ENCODE measurements at regions not wholly inside any gene's neighbourhood (a gene's known extent, or its start where the extent isn't known, plus 50 kb on each side); places are given as distances from the start of the nearest gene placed in this dataset.

DNA sequence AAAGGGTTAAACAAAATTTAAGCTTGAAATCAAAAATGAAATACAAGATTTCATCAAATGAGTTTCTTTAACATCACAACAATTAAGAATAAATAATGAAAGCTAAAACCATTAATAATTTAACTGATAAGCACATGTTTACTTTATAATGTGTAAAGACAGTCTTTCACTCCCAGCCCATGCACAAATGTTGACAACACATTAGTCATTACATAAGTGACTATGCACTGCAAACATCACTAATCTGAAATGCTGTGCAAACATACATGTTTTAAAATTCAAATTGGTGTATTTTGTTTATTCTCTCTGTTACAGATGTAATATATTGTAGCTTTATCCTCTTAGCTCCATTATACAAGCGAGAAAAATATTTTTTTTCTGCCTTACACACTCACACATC lies 220.6 kb upstream of the CPXCR1 start:
- no peak for DNase-seq

DNA sequence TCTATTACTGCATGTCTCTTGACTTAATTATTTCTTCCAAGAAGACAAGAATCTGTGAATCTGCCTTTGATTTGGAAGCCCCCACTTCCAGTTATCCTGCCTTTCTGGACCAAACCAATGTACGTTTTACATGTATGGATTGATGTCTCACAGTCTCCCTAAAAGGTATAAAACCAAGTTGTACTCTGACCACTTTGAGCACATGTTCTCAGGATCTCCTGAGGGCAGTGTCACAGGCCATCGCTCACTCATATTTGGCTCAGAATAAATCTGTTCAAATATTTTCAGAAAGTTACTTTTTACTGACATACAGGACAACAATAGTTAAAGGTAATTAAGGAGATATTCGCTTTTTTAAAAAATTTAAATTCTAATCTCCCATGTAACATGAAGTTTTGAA lies 188.6 kb upstream of the CPXCR1 start:
- no peak for DNase-seq

DNA sequence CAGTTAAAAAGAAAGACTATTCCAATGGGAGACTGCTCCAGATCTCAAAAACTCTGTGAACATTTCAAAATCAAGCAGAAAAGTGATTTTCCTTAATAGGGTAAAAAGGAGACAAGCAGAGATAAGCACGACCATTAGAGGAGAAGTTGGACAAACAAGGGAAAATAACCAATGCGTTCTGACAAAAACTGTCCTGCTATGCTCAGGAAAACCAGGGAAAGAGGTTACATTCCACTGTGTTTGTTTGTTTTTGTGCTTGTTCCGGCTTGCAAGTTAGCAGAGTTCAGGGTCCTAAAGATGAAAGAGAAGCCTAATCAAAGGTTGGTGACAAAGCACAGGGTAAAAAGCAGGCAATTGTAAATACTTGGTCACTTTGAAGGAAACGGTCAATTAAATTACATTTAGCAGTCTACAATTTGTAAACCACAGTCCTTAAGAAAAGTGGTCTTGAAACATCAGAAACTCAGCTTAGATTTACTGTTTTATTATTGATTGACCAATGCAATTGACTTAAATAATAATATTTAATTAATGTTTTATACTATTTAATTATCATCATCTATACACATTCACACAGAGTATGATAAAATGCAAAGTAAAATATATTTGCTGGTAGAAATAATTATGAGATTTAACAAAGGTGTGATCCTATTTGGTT lies 186.2 kb upstream of the CPXCR1 start:
- DNase-seq, result no peak

DNA sequence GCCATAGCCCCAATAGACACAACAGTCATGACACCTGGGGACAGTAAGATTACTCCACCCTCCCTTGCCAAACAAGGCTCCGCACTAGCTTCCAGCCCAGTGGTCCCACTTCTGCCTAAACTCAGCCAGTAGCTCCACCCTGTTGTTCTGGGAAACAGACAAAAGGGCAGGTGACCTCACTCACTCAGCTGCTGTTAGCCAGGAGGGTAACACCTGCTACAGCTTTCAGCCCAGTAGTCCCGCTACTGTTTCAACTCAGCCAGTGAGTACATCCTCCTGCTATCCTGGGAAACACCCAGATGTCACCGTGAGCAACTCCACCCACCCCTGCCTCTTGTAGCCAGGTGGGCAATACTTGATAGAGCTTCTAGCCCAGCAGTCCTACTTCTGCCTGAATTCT lies 162.7 kb upstream of the CPXCR1 start:
- DNase-seq, result no peak

DNA sequence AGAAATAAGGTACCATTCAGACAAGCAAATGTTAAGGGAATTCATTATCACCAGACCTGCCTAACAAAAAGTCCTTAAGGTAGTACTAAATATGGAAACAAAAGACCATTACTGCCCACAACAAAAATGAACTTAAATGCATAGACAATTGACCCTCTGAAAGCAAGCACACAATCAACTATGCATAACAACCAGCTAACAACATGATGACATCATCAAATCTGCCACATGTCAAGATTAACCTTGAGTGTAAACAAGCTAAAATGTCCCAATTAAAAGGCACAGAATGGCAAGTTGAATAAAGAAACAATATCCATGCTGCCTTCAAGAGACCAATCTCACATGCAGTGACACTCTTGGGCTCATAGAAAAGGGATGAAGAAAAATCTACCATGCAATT lies 160.7 kb upstream of the CPXCR1 start:
- no peak for DNase-seq

DNA sequence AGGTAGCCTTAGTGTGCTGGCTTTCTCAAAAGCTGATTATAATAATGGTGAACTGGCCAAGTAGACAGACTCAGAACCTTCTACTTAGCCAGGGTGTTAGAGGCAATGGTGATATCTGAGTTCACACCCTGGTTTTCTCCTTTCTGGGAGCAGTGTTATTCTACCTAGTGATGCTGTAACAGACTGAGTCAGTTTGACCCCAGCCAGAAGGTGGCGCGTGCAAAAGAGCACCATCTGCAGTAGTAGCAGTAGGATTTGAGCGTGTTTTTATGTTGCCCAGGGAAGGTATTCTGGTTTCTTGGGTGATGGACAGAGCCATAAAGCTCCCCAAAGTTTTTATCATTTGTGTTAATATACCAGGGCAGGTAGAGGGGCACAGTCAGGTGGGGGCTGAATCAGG lies 143.8 kb upstream of the CPXCR1 start:
- DNase-seq, result no peak

DNA sequence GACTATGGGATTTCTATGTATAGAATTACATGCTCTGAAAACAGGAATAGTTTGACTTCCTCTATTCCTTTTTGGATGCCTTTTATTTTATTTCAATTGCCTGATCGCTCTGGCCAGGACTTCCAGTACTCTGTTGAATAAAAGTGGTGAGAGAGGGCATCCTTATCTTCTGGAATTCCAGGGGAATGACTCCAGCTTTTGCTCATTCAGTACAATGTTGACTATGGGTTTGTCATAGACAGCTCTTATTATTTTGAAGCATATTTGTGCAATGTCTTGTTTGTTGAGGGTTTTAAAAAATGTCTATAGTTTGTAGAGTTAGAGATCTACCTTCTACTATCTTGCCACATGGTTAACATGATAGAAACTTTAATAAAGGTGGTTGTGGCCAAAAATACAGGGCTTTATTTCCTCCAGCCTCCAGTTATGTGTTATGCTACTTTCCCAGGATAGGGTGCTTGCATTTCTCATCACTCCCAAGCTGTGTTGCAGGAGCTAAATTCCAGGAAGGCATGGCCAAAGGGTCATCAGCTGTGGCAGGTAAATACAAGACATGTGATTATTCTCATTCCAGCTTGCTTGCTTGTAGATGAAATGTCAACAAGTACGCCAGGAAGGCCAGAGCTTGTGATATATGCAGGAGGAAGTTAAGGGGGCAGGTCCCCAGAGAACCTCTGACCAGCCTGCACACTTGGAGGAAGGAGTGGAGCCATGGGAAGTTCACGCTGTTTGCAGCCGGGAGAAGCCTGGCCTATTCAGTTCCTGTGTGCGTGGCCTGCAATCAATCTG lies 142.4 kb upstream of the CPXCR1 start:
- no peak for DNase-seq

DNA sequence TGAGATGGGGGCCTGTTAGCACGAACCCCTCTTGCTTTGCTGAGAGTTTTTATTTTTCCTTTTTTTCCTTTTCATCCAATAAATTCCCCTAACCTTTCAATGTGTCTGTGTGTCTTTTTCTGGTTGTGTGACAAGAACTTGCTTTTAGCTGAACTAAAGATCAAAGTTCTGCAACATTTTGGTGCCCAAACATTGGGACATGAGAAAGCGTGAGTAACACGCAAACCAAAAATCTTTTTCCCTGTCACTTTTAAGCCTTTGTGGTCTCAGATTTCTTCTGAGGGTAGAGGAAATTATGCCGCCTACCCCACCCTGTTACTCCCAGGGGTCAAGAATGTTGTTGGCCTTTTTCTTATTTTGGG lies 141.8 kb upstream of the CPXCR1 start:
- DNase-seq, result no peak

DNA sequence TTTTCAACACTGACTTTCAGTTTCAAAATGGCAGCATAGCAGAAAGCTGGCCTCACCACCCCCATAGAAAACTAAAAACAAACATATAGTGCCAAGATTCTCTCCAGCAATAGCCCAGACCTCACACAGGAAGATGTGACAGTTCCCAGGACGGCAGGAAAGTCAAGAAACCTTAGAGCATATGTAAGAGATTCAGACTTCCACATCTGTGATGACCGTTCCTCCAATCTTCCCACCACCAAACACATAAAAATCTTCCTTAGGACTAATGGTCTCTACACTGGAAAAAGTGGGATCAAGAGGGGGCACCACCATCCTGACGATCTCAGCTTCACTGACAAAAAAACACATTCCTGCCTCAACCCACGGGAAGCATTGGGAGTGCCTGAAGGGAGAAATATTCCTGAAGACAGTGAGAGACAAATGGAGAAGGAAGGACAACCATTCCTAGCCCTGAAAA lies 134.1 kb upstream of the CPXCR1 start:
- DNase-seq, result peak; percentile 3

DNA sequence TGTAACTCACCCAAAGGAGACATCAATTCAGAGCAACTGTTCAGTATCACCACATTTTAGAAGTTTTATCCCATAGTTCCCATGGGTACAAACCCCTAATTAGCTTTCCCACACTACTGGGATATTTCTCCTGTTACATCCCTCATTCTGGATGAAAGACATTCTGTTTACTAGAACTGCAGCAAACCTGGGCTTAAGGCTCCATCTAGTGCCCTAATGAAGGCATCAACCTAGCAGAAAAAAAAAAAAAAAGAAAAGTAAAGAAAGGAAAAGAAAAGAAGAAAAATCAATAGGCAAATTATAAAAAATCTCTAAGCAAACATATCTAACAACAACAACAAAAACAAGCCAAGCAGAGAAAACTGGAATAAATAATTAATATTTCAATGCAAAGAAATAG lies 133.7 kb upstream of the CPXCR1 start:
- DNase-seq, result peak; percentile 6

DNA sequence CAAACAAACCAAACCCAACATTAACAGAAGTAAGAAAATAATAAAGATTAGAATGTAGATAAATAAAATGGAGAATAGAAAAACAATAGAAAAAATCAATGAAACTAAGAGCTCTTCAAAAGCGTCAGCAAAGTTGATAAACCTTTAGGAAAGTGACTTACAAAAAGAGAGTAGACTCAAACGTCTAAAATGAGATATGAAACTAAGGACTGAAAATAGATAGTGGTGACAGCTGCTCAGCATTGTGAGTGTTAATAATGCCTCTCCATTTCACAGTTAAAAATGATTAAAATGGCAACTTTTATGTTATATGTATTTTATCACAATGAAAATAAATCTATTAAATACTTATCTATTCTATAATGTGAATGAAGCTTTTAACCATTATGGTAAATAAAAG lies 125.7 kb upstream of the CPXCR1 start:
- DNase-seq, result no peak

DNA sequence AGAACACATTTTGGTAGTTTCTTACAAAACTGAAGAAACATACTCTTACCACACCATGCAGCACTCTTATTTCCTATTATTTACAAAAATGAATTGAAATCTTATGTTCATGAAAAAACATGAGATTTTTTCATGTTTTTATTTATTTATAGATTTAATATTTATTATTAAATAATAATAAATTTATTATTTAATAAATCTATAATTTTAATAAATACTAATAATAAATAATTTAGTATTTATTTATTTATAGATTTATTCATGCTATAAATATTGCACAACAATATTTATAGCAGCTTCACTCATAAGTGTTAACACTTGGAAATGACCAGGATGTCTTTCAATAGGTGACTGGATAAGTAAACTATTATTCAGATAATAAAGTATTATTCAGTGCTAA lies 91.6 kb upstream of the CPXCR1 start:
- DNase-seq, result no peak

DNA sequence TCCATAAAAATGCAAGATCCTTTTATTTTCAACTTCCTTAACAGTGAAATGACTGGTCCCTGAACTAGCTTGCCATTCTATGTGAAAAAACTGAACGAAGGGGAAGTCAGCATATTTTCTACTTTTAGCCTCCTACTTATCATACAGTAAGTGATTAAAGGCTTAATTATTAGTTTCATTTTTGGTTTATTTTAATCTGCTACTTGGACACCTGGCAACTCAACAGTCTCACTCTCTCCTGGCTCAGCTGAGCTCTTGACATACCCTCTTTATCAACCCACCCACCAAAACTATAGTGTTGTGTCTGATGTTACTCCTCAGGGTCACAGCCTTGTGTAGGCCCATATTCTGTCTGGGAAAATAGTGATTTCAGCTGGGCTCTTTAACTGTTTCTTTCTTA lies 86.2 kb upstream of the CPXCR1 start:
- DNase-seq, result no peak

DNA sequence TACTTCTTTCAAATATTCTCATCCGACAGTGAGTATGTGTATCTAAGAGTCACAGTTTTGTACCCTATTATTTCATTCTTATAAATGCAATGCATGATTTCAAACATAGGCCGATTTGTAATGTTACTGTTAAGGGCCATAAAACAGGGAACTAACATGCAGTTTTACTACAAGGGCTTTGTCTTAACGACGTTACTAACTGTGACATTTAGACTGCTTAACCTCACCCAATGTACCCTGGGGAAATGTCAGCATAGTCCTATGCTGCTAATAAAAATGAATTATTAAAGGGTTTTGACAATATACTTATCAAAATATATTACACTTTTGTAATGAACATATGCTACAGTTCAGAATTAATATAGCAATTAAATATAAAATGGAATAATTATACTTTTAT lies 74.8 kb upstream of the CPXCR1 start:
- DNase-seq, result no peak

Data from retina (tissue), 1 donor.